GM18909 (cell line): ENCODE measurements at regions not wholly inside any gene's neighbourhood (a gene's known extent, or its start where the extent isn't known, plus 50 kb on each side); places are given as distances from the start of the nearest gene placed in this dataset.

Experiments
- ATAC-seq: cut with Tn5 transposase; IDR thresholded peaks from one replicate; pipeline ENCODE4 v1.9.1; 2021; ENCODE audit warnings: mild to moderate bottlenecking; ENCODE audit not compliant: unreplicated experiment, poor library complexity

GRCh38 chr12:77777274-77777673, 53.4 kb upstream of the NAV3 start:
- no peak for ATAC-seq

DNA sequence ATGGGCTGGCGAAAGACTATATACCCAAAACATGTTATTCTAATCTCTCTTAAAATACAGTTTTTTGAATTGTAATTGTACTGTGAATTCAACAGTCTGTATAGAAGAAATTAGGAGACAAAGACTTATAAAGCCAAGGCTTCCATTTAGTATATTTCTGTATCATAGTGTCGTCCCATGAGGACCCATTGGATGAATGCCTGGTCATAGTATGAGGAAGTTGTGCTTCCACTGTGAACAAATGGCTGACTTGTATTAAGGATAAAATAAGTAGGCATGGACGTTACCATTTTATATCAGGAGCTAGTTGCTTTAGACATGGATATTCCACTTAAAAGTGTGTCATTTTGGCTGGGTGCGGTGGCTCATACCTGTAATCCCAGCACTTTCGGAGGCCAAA, 55.9 kb upstream of the NAV3 start:
- ATAC-seq, result no peak

- ATAC-seq, result no peak
Observed at GRCh38 chr12:77772676-77773298, 57.9 kb upstream of the NAV3 start.

GRCh38 chr12:77768558-77768957, 62.1 kb upstream of the NAV3 start:
- no peak for ATAC-seq

DNA sequence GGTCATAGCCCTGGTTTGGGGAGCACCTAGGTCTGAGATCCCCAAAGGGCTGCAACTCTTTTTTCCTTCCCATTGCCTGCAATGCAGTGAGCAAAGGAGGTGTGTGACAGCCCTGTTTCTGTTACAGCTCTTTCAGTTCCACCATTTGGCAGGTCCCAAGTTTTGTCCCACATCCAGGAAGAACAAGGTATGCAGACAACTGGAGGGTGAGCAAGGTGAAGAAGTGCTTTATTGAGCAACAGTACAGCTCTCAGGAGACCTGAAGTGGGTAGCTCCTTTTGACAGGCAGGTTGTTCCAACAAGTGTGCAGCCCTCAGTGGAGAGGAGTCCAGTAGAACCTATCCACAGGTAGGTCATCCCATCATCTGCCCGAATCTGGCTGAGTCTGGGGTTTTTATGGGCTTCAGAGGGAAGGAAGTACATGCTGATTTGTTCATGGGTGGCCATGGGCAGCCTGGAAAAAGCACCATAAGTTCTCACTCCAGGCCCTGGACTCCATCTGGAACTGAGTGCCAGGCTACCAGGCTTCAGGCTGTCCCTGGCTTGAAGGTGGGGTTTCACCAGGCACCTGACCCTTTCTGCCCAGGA, 62.8 kb upstream of the NAV3 start:
- no peak for ATAC-seq

DNA sequence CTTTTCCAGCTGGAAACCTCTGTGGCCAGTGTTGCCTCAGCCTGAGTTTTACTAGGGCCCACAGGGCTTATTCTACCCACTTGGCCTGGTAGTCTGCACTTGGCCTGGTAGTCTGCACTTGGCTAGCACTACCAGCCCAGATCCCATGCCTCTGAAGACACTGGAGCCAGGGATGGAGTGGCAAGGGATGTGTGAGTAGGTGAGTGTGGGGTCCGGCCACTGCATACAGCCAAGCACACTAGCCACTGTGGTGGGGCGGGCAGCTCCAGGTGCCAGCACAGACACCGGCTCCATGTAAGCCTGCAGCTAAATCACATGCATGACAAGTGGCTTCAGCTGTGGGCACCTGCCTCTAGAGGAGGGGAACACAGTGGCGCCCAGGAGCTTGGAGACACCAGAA, 63.4 kb upstream of the NAV3 start:
- ATAC-seq, result no peak

DNA sequence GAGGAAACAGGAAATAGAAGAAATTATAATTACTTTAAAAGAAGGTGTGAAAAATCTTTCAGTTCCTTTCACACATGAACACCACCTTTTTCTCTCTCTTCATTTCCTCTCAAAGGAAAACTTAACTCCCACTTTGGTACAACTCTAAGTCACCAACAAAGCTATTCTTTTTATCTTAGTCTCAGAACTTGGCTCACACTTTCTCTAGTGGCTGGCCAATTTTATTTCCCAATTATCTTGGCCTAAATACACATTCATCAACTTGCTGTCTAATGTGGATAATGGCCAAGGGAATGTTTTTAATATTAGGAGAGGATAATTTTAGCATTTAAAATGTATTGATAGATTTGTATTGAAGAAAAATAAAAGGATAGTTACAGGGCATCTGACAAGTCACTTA, 64.5 kb upstream of the NAV3 start:
- no peak for ATAC-seq

- ATAC-seq, result no peak
Observed at GRCh38 chr12:77761286-77761685, 69.4 kb upstream of the NAV3 start.

- ATAC-seq, result no peak
Observed at GRCh38 chr12:77760271-77761025, 70.2 kb upstream of the NAV3 start.

- ATAC-seq, result no peak
Observed at GRCh38 chr12:77754086-77754485, 76.6 kb upstream of the NAV3 start.

GRCh38 chr12:77751939-77752338, 78.8 kb upstream of the NAV3 start:
- ATAC-seq, result no peak

GRCh38 chr12:77746096-77746495, 84.6 kb upstream of the NAV3 start:
- peak; percentile 100 for ATAC-seq

GRCh38 chr12:77745624-77746023, 85.1 kb upstream of the NAV3 start:
- ATAC-seq, result no peak

GRCh38 chr12:77742631-77743030, 88.1 kb upstream of the NAV3 start:
- ATAC-seq, result no peak

DNA sequence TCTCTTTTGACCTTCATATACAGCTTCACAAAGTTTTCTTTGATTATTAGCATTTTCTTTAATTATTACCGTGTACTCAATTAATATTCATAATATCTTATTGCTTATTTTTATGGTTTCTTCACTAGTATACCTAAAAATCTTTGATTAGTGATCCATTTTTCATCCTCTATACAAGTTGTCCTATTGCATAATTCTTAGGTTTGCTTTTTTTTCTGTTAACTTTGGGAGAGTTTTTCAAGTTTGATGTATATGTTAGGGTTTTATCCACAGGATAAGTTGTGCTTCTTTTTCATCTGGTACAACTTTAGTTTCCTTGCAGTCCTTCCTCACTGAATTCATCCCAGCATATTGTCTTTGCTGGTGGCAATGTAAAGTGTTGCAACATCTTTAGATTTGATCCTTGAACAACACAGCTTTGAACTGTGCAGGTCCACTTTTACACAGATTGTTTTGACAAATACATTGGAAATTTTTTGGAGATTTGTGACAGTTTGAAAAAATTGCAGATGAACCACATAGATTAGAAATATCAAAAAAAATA, 88.6 kb upstream of the NAV3 start:
- ATAC-seq, result no peak

- ATAC-seq, result no peak
Observed at GRCh38 chr12:77736219-77736965, 94.3 kb upstream of the NAV3 start.

DNA sequence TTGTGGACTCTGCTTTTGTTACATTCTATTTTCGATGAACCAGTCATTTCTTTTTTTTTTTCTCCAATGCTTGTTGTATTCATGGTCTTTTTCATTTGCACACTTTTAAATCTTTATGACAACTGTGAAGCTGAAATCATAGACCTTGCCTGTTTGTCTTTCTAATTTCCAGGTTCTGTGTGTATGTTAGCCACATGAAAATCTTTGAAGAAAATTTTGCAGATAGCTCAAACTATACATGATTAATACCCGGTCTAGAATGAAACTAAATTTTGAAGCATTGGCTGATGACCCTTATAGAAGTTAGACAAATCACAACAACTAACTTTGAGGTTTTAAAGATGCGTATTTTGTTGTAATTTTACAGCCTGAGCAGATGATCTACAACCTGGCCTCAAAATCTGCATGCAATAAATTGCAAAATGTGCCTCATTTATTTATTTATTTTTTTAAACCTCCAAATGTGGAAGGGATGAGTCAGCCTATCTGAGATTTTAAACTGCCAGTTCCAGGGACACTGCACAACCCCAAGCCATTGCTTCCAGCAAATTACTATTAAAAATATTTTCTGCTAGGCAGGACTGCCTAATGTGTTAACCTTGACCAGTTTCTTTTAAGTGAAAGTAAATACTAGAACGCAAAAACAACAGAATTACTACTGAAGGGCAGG, 96.3 kb upstream of the NAV3 start:
- ATAC-seq, result no peak

GRCh38 chr12:77728018-77728417, 102.7 kb upstream of the NAV3 start:
- no peak for ATAC-seq

DNA sequence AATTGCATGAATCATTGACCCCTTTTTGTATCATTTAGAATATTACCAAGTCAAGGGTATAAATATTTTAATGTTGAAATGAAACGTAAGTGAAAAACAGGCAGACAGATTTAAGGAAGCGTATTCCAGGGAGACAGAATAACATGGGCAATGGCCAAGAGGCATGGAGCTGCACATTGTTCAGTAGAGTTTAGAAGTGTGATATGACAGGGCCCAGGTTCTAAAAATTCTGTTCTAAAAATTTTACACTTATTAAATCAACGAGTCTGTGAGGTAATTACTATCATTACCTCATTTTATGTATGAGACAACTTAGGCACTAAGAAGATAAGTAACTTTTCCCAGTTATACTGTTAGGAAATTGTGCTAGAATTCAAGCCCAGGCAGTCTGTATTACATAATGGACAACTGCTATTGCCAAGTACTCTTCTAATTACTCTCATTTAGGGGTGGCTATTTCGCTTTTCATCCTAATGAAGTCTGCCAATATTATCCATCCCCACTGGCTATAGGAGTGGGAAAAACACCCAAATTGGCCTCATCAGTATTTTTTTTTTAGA, 103.2 kb upstream of the NAV3 start:
- ATAC-seq, result no peak

GRCh38 chr12:77725611-77726010, 105.1 kb upstream of the NAV3 start:
- no peak for ATAC-seq
